ENCODE measurements at regions not wholly inside any gene's neighbourhood (a gene's known extent, or its start where the extent isn't known, plus 50 kb on each side); places are given as distances from the start of the nearest gene placed in this dataset.
"Not testable (repeated sequence)": the region's sequence is repeated elsewhere in the genome, so short reads cannot be mapped to it uniquely, and the experiment has no call there.

DNA sequence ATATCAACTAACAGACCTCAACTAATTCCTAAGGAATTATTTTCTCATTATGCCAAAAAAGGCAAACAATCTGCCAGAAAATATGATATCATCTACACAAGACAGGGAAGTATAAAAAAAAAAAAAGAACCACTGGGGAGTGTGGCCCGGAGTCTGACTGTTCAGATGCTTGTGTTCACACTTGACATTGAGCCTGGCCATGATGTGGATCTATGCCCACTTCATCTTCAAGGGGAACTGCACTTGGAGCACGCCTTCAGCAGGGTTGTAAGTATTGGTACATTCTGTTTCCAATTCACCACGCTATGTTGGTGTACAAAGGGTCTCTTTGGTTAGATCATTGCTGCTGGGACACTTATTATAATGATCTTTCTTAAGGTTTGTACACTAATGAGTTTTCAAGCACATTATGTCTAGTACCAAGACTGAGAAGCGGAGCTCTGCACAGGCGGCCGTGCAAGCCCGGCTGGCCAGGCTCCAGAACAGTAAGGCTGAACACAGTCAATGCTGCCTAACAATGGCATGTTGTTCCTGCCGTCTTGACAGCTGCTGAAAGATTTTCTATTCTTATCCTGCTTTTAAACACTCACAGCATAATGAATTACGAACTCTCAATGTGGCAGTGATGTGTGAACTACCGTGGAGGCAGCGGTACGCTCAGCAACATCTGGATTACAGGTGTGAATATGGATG, 788.4 kb upstream of the SOX11 start:
- 0 to 85% (median 62%) methylated on average over 2 to 11 of the region's 12 CpGs; no CpG with 5 or more reads in 1 of the 10 experiments for WGBS, 10 experiments
- H3K4me3 ChIP-seq: no peak overlapping the region
- no peak overlapping the region for H3K27ac ChIP-seq
- peak in 3 of 8 experiments; percentile 37 to 44 (median 44) for ATAC-seq (replicated peaks in 6 of 8)
- H3K4me1 ChIP-seq (replicated peaks in 1 of 2): peaks cover 12 to 16% of the 10 kb centered on the region in 2 donors
- in situ Hi-C loops (cut with MboI; ENCODE audit: low pct_unique_long_range_greater_than_20kb in 2 of 9, low sequenced_read_pairs in 9 of 9, unreplicated experiment in 9 of 9): no loop called here

DNA sequence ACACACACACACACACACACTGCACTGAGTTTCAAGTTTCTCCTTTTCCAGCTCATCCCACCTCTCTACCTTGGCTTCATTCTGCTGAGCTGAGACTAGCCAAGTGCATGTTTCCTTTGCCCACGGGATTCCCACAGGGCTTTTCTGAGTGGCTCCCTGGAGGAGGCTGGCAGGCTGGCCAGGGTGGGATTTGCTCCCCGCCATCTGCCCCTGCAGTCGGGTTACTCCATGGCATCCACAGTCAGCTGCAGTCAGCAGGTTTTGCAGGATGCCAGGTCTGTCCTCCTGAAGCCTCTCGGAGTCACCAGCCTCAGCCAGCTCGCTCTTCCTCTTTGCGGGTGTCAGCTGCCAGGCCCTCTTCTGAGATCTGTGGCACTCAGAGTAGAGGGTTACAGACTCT, 783.7 kb upstream of the SOX11 start:
- Histone ChIP-seq H3K27ac (no peak overlapping the region), H3K4me1 (replicated peaks in 1 of 2) (peaks cover 6 to 11% of the 10 kb centered on the region in 2 donors), H3K4me3 (no peak overlapping the region)
- 100% methylated on average over 2 of the region's 6 CpGs; no CpG with 5 or more reads in 9 of the 10 experiments for WGBS, 10 experiments
- in situ Hi-C loops (cut with MboI; ENCODE audit: low pct_unique_long_range_greater_than_20kb in 2 of 9, low sequenced_read_pairs in 9 of 9, unreplicated experiment in 9 of 9): no loop called here
- ATAC-seq (replicated peaks in 6 of 8): no peak

DNA sequence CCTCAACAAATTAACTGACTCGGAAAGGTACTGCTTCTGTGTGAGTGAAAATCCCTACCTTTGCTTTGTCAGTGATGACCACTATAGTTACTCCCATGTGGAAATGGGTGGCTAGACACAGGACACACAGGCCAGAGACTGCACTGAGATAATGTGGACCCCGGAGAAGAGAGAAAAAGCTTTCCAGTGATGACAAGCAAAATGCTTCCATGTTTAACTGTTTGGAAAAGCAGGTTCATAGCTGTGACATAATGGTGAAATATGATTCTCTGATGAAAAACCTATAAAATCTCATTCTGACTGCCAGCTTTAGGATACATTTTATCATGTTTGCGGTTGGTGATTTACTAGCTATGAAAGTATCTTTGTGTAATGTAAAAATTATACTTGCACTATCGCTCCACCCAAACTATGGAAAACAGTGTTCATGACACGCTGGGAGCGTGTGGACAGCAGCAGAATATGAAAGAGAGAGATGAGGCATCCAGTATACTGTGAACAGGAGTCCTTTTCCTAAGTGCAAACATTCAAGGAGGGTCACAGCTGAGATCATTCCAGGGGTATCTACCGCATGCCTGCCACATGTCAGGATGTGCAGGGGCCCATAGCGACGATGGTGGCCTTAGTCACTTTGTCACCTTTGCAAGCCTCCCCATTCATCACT, 782.7 kb upstream of the SOX11 start:
- ATAC-seq (replicated peaks in 6 of 8): peak in 6 of 8 experiments; percentile 25 to 85 (median 81)
- in situ Hi-C loops (cut with MboI; ENCODE audit: low pct_unique_long_range_greater_than_20kb in 2 of 9, low sequenced_read_pairs in 9 of 9, unreplicated experiment in 9 of 9): no loop called here
- no peak overlapping the region for H3K4me3 ChIP-seq
- WGBS, 10 experiments: 0 to 100% (median 65%) methylated on average over 2 to 6 of the region's 9 CpGs; no CpG with 5 or more reads in 1 of the 10 experiments
- no peak overlapping the region for H3K27ac ChIP-seq
- peaks cover 2 to 11% of the 10 kb centered on the region in 2 donors for H3K4me1 ChIP-seq (replicated peaks in 1 of 2)

DNA sequence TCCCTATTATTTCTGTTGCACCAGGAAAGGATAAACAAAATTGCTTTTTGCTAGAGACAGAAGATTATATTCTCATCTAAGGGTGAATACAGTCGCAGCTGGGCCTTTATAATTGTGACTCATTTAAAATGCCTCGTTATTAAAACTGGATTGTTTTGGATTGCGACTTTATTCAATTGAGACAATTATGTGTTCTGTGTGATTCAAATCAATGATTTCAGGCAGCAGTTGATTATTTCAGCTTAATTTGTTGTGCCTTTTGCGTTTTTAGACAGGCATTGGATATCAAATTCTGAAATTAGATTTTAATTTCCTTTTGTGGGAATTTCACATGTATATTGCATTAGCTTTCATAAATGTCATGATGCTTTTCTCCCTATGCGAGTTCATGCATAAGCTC, 778.1 kb upstream of the SOX11 start:
- in situ Hi-C loops (cut with MboI; ENCODE audit: low pct_unique_long_range_greater_than_20kb in 2 of 9, low sequenced_read_pairs in 9 of 9, unreplicated experiment in 9 of 9): no loop called here
- Histone ChIP-seq H3K27ac (no peak overlapping the region), H3K4me1 (replicated peaks in 1 of 2) (peaks cover 11 to 37% of the 10 kb centered on the region in 2 donors), H3K4me3 (no peak overlapping the region)
- ATAC-seq (replicated peaks in 6 of 8): no peak
- 14 to 94% (median 70%) methylated on average over 2 to 5 of the region's 5 CpGs for WGBS, 10 experiments

DNA sequence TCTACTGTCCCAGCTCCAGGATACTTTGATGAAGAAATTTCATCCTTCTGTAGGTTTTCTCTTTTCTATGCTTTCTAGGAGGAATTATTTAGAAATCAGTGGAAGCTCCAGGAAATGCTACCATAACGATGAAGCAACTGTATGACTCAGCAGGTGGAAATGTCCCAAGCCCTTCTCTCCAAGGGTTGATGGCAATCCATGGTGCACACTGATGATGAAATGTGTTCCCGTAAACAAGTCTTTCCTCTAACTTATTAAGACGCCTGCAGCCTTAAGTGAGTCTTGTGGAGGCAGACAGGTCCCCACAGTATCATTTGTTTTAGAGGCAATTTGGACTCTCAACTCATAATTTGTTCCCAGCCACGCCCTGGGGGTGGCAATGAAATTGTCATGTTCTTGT, 777.6 kb upstream of the SOX11 start:
- 0 to 100% (median 44%) methylated on average over 1 to 4 of the region's 4 CpGs; no CpG with 5 or more reads in 2 of the 10 experiments for WGBS, 10 experiments
- no peak overlapping the region for H3K27ac ChIP-seq
- peaks cover 11 to 33% of the 10 kb centered on the region in 2 donors for H3K4me1 ChIP-seq (replicated peaks in 1 of 2)
- peak in 3 of 8 experiments; percentile 29 to 60 (median 33) for ATAC-seq (replicated peaks in 6 of 8)
- in situ Hi-C loops (cut with MboI; ENCODE audit: low pct_unique_long_range_greater_than_20kb in 2 of 9, low sequenced_read_pairs in 9 of 9, unreplicated experiment in 9 of 9): no loop called here
- no peak overlapping the region for H3K4me3 ChIP-seq

DNA sequence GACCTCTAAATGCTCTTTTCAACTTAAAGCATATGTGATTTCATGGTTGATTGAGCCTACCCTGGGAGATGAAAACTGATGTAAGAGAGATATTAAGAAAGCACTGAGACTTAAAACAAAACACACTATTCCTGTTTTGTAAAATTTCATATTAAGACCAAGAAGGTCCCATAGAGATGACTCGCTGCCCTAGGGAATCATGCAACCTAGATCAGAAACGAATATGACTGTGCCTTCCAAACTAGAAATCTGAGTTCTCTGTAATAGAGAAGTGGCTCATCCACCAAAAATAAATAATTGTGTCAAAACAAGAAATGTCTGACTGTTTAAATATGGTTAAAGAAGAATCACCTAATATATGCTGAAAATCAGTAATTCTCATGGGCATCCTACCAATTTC, 776.8 kb upstream of the SOX11 start:
- peaks cover 11 to 26% of the 10 kb centered on the region in 2 donors for H3K4me1 ChIP-seq (replicated peaks in 1 of 2)
- no peak overlapping the region for H3K4me3 ChIP-seq
- WGBS, 10 experiments: 0 to 100% (median 73%) methylated on average over 1 to 2 of the region's 2 CpGs; no CpG with 5 or more reads in 3 of the 10 experiments
- in situ Hi-C loops (cut with MboI; ENCODE audit: low pct_unique_long_range_greater_than_20kb in 2 of 9, low sequenced_read_pairs in 9 of 9, unreplicated experiment in 9 of 9): no loop called here
- peak in 4 of 8 experiments; percentile 35 to 55 (median 44) for ATAC-seq (replicated peaks in 6 of 8)
- no peak overlapping the region for H3K27ac ChIP-seq

DNA sequence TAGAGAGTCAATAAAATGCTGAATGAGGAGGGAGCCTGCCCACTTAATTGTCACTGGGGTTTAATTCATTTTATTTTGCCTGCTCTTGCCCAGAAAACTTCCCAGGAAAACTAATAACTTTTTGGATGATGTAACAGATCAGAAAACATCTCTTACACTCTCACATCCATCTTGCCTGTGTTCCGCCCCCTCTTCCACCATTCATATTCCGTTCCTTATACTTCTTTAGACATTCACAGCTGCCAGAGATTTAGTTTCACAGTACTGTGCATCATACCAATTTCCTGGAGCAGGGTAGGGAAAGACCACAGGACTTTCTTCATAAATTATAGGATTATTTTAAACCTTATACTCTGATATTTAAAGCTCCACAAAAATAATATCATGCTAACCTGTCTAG, 776.1 kb upstream of the SOX11 start:
- H3K4me3 ChIP-seq: no peak overlapping the region
- no peak overlapping the region for H3K27ac ChIP-seq
- H3K4me1 ChIP-seq (replicated peaks in 1 of 2): peaks cover 11 to 27% of the 10 kb centered on the region in 2 donors
- in situ Hi-C loops (cut with MboI; ENCODE audit: low pct_unique_long_range_greater_than_20kb in 2 of 9, low sequenced_read_pairs in 9 of 9, unreplicated experiment in 9 of 9): no loop called here
- WGBS, 10 experiments: 14 to 100% (median 50%) methylated on average over 1 to 2 of the region's 2 CpGs; no CpG with 5 or more reads in 4 of the 10 experiments
- ATAC-seq (replicated peaks in 6 of 8): peak in 5 of 8 experiments; percentile 43 to 95 (median 68)

DNA sequence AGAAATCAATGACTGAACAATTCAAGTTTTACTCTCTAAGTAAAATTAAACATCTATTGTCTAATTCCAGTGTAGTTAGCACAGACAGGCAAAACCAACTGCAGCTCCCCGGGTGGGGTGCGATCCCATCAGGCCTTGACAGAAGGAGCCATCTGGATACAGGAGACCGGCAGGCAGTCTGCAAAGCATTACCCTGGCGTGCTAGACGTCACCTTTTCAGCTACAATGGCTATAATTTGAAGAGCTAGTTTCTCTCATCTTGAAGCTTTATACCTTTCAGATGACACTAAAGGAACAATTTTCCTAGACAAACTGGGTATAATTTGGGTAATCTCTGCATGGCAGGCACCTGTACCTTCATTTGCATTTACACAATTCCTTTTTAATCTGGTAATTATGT, 761.5 kb upstream of the SOX11 start:
- ATAC-seq (replicated peaks in 6 of 8): no peak
- Histone ChIP-seq H3K4me1 (replicated peaks in 1 of 2) (peaks cover 16 to 25% of the 10 kb centered on the region in 2 donors), H3K27ac (no peak overlapping the region), H3K4me3 (no peak overlapping the region)
- in situ Hi-C loops (cut with MboI; ENCODE audit: low pct_unique_long_range_greater_than_20kb in 2 of 9, low sequenced_read_pairs in 9 of 9, unreplicated experiment in 9 of 9): no loop called here
- WGBS, 10 experiments: 0 to 83% (median 78%) methylated on average over 1 to 5 of the region's 5 CpGs; no CpG with 5 or more reads in 4 of the 10 experiments

DNA sequence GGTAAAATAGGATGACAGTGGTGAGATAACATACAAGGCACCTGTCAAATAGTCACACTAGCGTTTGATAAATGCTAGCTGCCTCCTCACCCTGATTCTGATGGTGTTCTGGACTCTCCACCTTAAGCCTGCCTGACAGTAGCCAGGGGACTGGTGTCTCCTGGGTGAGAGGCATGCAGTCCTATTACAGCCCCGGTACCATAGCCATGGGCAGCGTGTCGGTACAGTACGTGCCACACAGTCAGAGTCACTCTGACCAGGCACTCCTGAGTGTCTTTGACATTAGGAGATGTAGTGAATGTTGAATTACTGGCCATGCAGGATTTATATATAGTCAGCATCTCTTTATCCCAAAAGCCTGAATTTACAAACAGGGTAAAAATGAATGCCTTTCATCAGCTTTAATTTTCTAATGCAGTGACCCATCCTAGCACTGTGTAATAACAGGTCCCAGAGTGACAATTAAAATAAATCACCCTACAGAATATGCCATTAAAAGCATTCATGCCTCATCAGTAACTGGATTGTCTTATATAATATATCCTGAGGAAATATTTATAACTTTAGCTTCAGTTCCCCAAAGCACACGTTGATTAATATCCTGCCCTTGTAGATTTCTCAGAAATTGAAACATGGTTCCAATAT, 760.3 kb upstream of the SOX11 start:
- WGBS, 10 experiments: 0 to 85% (median 60%) methylated on average over 1 to 6 of the region's 6 CpGs; no CpG with 5 or more reads in 1 of the 10 experiments
- in situ Hi-C loops (cut with MboI; ENCODE audit: low pct_unique_long_range_greater_than_20kb in 2 of 9, low sequenced_read_pairs in 9 of 9, unreplicated experiment in 9 of 9): no loop called here
- Histone ChIP-seq H3K27ac (peak overlapping the region; percentile 37 to 61), H3K4me3 (no peak overlapping the region), H3K4me1 (replicated peaks in 1 of 2) (peaks cover 16 to 25% of the 10 kb centered on the region in 2 donors)
- ATAC-seq (replicated peaks in 6 of 8): peak in 5 of 8 experiments; percentile 89 to 90 (median 90)

DNA sequence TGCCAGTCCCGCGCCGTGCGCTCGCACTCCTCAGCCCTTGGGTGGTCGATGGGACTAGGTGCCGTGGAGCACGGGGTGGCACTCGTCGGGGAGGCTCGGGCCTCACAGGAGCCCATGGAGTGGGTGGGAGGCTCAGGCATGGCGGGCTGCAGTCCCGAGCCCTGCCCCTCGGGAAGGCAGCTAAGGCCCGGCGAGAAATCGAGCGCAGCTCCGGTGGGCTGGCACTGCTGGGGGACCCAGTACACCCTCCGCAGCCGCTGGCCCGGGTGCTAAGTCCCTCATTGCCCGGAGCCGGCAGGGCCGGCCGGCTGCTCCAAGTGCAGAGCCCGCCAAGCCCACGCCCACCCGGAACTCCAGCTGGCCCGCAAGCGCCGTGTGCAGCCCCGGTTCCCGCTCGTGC, 756.9 kb upstream of the SOX11 start:
- peaks cover 24 to 29% of the 10 kb centered on the region in 2 donors for H3K4me1 ChIP-seq (replicated peaks in 1 of 2)
- H3K27ac ChIP-seq; in situ Hi-C loops (cut with MboI; ENCODE audit: low pct_unique_long_range_greater_than_20kb in 2 of 9, low sequenced_read_pairs in 9 of 9, unreplicated experiment in 9 of 9); H3K4me3 ChIP-seq; ATAC-seq (replicated peaks in 6 of 8): not testable (repeated sequence)
- WGBS, 10 experiments: no CpG with 5 or more reads among the region's 35 CpGs

DNA sequence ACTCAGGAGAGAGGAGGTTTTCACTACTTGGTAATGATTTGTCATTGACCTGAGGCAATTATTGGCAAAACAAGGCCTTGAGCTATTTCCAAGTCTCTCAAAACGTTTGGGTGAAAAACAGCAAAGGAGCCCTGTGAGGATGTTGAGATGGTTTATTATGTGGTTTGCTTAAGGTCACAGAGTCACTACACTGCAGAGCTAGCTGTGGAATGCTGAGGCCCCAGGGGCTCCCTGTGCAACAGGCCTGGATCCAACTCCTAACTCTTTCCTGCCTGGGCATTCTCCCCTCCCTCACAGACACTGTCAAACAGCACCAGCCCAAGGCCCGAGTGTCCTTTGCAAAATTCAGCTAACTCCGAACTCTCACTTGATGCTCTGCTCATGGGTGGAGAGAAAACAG, 754.6 kb upstream of the SOX11 start:
- H3K4me1 ChIP-seq (replicated peaks in 1 of 2): peaks cover 7 to 9% of the 10 kb centered on the region in 2 donors
- peak in 4 of 8 experiments; percentile 23 to 77 (median 50) for ATAC-seq (replicated peaks in 6 of 8)
- 0 to 63% (median 10%) methylated on average over 1 to 3 of the region's 3 CpGs; no CpG with 5 or more reads in 4 of the 10 experiments for WGBS, 10 experiments
- H3K4me3 ChIP-seq: no peak overlapping the region
- in situ Hi-C loops (cut with MboI; ENCODE audit: low pct_unique_long_range_greater_than_20kb in 2 of 9, low sequenced_read_pairs in 9 of 9, unreplicated experiment in 9 of 9): no loop called here
- H3K27ac ChIP-seq: no peak overlapping the region

DNA sequence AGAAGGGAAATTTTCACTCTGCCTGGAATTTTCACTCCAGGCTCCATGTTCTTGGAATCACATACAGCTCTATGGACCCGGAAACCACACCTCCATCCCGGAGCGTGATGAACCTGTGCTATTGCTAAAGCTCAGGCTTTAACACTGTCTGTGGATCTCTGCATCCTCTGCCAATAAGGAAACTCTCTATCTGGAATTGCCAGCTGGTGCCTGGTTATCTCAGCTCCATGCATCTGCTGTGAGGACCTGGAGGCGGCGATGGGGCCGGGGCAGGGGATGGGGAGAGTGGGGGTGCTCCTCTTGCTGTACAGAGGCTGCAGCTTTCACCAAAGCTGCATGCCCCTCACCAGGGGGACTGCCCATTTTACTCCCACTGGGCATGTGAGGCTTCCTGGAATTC, 754.0 kb upstream of the SOX11 start:
- in situ Hi-C loops (cut with MboI; ENCODE audit: low pct_unique_long_range_greater_than_20kb in 2 of 9, low sequenced_read_pairs in 9 of 9, unreplicated experiment in 9 of 9): no loop called here
- 75% methylated on average over 2 of the region's 6 CpGs; no CpG with 5 or more reads in 9 of the 10 experiments for WGBS, 10 experiments
- no peak for ATAC-seq (replicated peaks in 6 of 8)

DNA sequence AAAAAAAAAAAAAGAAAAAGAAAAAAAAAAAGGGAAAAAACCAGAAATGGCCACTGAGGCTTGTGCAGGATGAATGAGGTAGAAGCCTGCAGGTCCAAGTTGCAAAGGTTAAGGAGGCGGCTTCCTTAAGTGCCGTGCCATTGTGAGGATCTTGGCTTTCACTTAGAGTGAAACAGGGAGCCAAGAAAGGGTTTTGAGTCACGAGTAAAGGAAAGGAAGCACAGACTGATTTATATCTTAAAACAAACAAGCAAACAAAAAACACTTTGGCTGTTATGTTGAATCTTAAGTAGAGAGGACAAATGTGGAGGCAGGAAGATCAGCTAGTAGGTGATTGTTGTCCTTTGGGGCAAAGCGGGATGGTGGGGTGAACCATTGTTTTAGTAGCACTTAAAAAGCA, 749.7 kb upstream of the SOX11 start:
- Histone ChIP-seq H3K4me3 (no peak overlapping the region), H3K4me1 (replicated peaks in 1 of 2) (peaks cover 5 to 8% of the 10 kb centered on the region in 2 donors), H3K27ac (no peak overlapping the region)
- in situ Hi-C loops (cut with MboI; ENCODE audit: low pct_unique_long_range_greater_than_20kb in 2 of 9, low sequenced_read_pairs in 9 of 9, unreplicated experiment in 9 of 9): no loop called here
- ATAC-seq (replicated peaks in 6 of 8): no peak
- 3 to 100% (median 64%) methylated on average over 2 to 4 of the region's 4 CpGs; no CpG with 5 or more reads in 1 of the 10 experiments for WGBS, 10 experiments

More for the DNA sequence above, 754.0 kb upstream of the SOX11 start:
- Histone ChIP-seq H3K27ac (no peak overlapping the region), H3K4me1 (replicated peaks in 1 of 2) (peaks cover 4 to 8% of the 10 kb centered on the region in 2 donors), H3K4me3 (no peak overlapping the region)

All from motor neuron (in vitro differentiated cells).